ENCODE measurements at regions not wholly inside any gene's neighbourhood (a gene's known extent, or its start where the extent isn't known, plus 50 kb on each side); places are given as distances from the start of the nearest gene placed in this dataset.

- TF ChIP-seq CTCF (conservative IDR thresholded peaks at IDR 0.05; ENCODE audit: low read depth, low read length) (no peak), EZH2 (IDR thresholded peaks at IDR 0.05; ENCODE audit: borderline replicate concordance, low read depth, low read length, poor library complexity, severe bottlenecking) (no peak)
These were observed 217.9 kb upstream of the EEA1 start for GRCh38 chr12:93146970-93147369.
